ENCODE measurements at regions not wholly inside any gene's neighbourhood (a gene's known extent, or its start where the extent isn't known, plus 50 kb on each side); places are given as distances from the start of the nearest gene placed in this dataset.
"Not testable (repeated sequence)": the region's sequence is repeated elsewhere in the genome, so short reads cannot be mapped to it uniquely, and the experiment has no call there.

DNA sequence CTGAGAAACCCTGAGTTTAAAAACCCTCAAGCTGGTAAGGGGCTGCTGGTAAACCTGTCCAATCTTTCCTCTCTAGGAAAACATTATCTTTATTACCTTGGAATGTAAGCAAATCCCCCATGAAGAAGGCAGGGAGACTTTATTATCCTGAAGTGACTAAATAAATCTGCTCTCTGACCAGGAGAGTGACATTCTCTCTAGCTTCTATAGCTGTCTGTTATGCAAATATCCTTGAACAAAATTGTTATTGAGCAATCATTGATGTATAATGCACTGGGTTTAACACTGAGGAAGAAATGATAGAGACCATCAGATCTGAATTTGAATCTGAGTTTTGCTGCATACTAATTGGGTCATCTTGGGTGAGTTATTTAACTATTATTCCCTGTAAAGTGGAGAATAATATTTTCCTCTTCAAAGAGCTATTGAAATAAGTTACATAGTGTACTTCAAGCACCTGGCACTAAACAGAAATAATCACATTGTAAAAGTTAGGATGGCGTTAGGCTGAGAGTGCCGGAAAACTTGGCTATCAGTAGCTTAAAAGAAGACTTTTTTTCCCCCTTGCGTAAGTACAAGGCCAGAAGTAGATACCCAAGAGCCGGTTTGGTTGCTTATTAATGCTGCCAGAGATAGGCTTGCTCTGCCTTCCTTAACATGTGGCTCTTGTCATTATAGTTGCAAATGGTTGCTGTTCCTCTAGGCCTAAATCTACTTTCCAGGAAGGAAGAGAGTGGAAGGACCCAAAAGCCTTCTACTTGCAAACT is 1503.1 kb downstream of the KHDRBS2 start:
- TF ChIP-seq, protein P1, sequence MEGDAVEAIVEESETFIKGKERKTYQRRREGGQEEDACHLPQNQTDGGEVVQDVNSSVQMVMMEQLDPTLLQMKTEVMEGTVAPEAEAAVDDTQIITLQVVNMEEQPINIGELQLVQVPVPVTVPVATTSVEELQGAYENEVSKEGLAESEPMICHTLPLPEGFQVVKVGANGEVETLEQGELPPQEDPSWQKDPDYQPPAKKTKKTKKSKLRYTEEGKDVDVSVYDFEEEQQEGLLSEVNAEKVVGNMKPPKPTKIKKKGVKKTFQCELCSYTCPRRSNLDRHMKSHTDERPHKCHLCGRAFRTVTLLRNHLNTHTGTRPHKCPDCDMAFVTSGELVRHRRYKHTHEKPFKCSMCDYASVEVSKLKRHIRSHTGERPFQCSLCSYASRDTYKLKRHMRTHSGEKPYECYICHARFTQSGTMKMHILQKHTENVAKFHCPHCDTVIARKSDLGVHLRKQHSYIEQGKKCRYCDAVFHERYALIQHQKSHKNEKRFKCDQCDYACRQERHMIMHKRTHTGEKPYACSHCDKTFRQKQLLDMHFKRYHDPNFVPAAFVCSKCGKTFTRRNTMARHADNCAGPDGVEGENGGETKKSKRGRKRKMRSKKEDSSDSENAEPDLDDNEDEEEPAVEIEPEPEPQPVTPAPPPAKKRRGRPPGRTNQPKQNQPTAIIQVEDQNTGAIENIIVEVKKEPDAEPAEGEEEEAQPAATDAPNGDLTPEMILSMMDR (IDR thresholded peaks at IDR 0.05; ENCODE audit: low read depth, low read length): not testable (repeated sequence)
- not testable (repeated sequence) for TF ChIP-seq POLR2A (IDR thresholded peaks at IDR 0.05; ENCODE audit: extremely low read depth, insufficient read length); MYC (IDR thresholded peaks at IDR 0.05; ENCODE audit: low read depth, low read length)

Measured in NB4 (cell line).